Ovary (tissue), 3 donors: ENCODE measurements at regions not wholly inside any gene's neighbourhood (a gene's known extent, or its start where the extent isn't known, plus 50 kb on each side); places are given as distances from the start of the nearest gene placed in this dataset.

ENCODE experiments used
- CTCF ChIP-seq, 3 donors: fragments of 450-650 bp in 2 of 3; fragments of 200-600 bp in 1 of 3; IDR thresholded peaks; one replicate each; pipeline versions ENCODE4 v1.5.1 to v1.8.0; 2016 to 2022; ENCODE audit warnings: antibody characterized with exemption in 3 of 3, mild to moderate bottlenecking in 1 of 3
- POLR2A ChIP-seq: fragments of 450-650 bp; IDR thresholded peaks from one replicate; pipeline ENCODE4 v1.6.1; 2017; ENCODE audit warnings: antibody characterized with exemption, mild to moderate bottlenecking, moderate library complexity
- donor health status: DM: no; HTN: no; CAD: no.

- TF ChIP-seq CTCF (IDR thresholded peaks at IDR 0.05) (no peak), POLR2A (no peak)
Observed at GRCh38 chr16:62929593-62929992, 893.4 kb upstream of the CDH8 start.
